ENCODE measurements at regions not wholly inside any gene's neighbourhood (a gene's known extent, or its start where the extent isn't known, plus 50 kb on each side); places are given as distances from the start of the nearest gene placed in this dataset.

DNA sequence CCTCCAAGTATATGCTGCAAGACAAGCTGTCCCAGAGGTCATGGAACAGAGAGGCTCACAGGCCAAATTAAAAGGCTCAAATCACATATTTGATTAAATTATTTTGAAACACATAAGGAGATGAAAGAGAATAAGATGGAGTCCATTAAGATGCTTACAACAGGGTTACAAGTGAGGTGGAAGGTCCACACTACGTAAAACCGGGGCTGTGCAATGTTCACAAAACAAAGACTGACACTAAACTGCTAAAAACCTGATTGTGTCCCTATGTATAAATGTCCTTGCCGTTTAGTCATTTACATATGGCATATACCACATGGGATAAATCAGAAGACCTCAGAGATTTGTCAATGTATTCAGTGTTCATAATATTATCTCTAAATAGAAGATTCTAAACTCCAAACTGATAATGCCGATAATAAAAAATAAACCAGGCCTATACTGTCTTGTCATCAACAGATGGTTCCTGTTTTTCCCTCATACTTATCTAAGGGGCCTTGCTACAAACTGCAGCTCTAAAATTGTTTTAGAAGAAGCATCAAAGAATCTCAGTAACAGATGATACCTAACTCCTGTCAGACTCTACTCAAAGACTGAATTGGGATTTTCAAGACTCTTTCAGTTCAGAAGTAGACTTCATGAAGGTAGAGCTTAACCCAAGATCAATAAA lies 51.8 kb upstream of the RIPOR2 start:
- no peak for DNase-seq (ENCODE audit: low read depth)

DNA sequence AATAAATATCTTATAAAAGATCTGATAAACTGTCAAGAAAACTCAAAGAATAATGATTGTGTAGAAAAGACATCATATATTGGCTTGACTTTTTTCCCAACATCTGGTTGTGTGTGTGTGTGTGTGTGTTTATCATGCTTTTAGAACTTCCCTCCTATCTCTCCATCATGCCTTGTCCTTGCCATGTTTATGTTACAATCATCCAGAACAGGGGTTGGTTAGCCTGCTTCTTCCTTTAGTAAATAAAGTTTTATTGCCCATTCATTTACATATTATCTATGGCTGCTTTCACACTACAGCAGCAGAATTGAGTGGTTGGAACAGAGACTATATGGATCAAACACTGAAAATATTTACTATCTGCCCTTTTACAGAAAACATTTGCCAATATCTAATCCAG lies 52.8 kb upstream of the RIPOR2 start:
- no peak for DNase-seq (ENCODE audit: low read depth)

DNA sequence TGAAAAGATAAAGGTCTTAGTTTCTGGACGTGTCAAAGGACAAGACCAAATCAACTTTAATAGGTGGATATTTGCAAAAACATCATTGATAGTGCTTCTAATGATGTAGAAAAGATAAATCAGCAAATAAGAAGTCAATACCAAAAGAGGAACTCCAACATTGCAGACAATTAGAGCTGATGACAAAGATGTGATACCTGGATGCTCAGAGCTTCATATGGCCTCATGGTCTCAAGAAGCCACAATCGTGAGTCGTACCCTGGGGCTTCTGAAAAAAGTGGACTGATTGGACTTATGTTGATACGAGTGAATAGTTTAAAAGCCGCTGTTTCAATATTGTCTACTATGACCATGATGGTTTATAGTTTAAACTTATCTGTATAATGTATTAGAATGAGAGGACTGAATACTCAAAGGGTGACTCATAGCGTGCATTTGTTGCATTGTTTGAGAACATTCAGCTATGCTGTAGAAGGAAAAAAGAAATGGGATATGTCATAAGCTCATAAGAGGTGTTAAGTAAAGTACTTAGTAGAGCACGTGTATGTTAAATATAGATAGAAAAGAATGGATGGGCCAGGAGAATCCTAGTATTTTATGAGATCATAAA lies 54.6 kb upstream of the RIPOR2 start:
- peak; percentile 84 for DNase-seq (ENCODE audit: low read depth)

DNA sequence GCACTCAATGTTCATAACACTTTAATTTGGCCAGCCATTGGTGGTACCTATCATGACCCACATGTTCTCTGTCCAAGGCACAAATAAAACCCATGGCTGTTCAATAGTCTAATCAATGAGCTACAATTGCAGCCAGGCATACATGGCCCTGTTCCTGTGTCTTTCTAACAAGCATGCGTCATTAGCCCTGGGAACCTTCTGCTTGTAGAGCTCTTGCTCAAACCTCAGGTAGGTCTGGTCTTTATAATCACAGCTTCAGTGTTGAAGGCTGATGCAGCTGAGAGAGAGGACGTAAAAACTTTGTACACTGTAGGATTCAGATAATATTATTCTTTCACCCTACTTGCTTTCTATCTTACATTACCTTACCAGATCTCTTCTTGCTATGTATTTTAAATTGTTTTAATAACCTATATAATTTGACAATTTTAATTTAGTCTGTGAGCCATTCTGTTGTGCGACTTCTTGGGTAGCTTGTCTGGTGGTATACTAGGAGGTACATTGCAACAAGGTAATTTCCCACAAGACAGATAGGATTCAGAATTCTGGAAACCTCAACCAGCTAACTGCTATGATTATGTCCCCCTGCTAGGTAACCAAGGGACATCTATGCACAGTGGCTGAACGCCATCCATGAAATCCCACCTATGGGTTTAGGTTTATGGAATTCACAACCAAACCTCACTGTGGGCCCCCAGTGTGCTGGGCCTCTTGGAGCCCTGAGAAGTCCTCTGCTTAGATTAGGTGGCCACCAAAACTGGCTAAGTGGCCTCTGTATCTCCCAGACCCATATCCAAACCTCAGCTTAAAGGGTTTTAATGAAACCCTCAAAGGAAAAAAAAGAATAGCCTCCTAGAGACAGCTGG lies 55.4 kb upstream of the RIPOR2 start:
- no peak for DNase-seq (ENCODE audit: low read depth)

DNA sequence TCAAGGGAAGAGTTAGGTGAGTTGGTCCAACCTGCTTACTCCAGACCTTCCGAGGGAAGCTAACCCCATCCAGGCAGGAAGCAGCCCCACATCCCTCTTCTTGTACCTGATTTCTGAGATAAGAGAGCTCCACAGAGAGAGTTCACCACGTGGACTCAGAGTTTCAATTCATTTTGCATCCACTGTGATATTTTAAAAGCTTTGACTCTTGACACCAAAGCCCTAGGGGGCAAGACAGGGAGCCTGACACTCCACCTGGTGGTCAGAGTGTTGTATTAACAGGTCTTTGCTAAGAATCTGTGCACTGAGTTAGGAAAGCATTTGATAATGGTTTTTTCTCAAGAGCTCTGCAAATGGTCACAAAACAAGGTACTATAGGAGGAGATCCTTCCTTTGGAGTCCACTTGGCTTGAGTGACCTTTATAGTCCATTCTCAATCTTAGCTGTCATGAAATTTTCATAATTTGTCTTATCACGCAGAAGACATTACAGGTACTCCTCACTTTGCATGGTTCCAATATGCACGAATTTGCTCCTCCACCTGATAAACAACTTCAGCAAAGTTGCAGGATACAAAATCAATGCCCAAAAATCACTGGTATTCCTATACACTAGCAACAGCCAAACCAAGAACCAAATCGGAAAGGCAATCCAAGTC lies 56.2 kb upstream of the RIPOR2 start:
- DNase-seq (ENCODE audit: low read depth): peak; percentile 55

DNA sequence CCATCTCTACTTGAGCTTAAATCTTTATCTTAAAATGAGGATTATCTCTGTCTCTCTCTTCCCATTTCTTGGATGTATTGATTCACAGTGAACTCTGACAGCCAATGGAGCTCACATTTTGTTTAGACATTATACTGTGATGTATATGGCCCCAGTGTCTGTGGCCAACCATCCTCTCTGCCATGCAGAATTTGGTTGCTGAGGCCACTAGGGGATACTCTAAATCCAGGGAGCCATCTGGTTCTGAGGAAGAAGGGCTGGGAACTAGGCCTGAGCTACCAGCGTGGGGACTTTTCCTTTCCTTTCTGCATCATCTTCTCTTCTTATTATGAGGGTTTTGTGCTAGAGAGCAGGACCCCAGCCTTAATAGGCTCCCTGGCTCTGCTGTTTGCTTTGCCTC lies 59.1 kb upstream of the RIPOR2 start:
- DNase-seq (ENCODE audit: low read depth): no peak

DNA sequence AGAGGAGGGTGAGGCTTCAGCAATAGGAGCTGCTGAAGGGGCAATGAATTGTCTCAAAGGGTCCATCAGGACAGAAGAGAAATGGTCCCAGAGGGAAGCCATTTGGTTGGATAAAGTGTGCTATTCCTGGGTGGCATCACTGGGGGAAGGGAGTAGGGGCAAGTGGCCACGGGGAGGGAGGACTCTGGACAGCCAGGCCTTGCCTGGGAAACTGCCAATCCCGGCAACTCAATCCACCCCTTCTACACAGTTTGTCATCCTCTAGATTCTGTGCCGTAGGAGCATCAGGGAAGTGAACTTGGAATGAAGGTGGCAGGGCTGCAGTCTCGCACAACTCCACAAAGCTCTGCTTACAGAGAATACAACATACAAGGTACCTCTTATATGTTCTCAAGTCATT lies 59.5 kb upstream of the RIPOR2 start:
- DNase-seq (ENCODE audit: low read depth): no peak

DNA sequence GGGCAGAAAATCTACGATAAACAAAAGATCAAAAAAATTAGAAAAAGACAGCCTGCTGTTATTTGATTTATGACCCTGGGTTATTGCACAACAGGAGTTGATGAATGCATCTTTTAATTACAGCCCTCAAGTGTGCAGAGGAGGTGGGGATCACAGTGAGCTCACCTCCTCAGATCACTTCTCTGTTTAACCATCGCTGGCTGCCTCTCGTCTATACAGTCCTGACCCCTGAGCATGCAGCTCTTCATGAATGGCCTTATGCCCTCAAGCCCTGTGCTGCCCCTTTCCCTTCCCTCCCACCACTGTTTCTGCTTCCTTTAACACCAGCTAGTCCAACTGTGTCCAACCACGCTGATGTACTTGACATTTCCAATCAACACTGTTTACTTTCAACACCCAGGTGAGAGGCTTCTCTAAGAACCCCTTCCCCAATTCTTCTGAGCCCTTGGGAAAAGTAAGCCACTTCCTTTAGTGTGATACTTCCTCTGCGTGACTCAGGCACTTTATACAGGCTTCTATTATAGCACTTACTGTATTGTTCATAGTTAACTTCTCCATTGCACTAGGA lies 60.6 kb upstream of the RIPOR2 start:
- DNase-seq (ENCODE audit: low read depth): no peak

DNA sequence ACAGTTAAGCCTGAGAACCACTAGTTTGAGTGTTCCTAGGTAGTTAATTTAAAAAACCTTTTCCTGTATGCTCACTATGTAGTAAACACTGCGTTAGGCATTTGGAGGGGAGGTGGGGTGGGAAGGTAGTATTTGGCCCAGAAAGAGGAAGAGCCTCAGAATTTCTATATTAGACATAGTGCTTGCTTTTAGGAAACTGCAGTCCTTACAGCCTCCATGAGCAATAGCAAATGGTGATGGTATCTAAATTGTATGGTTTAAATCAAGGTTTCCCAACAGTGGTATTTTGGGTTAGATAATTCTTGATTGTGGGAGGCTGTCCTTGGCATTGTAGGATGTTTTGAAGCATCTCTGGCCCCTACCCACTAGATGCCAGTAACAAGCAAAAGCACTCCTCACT lies 61.5 kb upstream of the RIPOR2 start:
- no peak for DNase-seq (ENCODE audit: low read depth)

DNA sequence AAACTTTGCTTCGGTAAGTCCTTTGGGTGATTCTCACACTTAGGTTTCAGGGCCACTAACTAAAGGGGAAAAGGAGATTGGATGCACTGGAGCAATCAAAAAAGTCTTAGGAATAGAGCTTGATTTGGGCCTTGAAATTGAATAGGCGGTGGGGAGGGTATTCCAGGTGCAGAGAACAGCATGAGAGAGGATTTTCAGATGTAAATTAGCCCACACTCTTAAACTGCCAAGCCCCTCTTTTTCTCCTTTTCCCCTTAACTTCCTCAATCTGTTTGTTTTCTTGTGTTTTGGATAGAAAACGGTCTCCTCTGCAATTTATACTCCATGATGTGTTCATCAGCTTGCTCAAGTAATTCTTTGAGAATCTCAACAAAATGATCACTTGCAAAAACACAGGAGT lies 62.1 kb upstream of the RIPOR2 start:
- no peak for DNase-seq (ENCODE audit: low read depth)

DNA sequence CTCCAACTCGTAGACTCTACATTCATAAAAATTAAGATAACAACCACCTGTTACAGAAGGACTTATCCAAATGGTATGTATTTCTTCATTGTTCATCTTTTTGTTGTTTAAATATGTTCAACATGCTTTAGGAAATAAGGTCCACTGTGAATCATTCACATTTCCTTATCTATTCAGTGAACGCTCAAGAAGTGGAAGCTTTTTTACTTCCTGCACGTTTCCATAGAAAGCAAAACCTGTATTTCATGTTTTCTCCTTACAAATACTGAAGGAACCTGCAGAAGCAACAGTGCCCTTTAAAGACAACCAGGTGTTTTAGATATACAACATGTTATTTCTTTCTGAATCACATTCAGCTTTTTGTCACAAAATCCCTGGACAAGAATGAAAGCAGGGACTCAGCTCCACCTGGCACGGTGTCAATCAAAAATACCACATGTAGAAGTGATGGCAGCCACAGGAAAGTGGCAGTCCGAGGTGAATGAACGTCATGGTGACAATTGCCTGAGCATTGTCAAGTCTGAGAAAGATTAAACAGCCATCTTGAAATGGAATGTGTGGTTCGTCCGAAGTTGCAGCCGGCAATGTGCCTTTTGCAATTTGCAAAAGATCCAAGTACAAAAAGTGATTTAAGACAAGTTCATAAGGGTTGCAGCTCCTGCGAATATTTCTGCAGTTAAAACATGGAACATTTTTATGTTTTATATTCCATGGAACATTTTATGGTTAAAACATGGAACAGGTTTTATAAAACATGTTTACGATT lies 66.7 kb upstream of the RIPOR2 start:
- DNase-seq (ENCODE audit: low read depth): no peak

DNA sequence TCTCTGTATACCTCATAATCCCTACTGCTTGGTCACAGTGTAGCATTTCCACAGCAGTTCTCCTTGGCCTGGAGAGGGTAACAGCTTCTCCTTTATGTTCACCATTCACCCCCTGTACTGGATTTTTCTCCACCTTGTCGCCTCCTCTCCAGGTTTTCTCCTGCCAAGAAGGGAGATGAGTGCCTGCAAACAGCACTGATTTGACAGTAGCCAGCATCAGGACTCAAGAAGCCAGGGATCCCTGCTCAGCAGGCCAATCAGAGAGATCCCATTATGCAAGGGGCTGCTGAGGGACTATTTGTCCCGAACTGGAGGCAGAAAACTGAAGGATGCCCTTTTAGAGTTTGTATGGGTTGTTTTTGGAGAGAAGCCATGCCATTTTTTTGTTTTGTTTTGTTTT lies 68.6 kb upstream of the RIPOR2 start:
- no peak for DNase-seq (ENCODE audit: low read depth)

DNA sequence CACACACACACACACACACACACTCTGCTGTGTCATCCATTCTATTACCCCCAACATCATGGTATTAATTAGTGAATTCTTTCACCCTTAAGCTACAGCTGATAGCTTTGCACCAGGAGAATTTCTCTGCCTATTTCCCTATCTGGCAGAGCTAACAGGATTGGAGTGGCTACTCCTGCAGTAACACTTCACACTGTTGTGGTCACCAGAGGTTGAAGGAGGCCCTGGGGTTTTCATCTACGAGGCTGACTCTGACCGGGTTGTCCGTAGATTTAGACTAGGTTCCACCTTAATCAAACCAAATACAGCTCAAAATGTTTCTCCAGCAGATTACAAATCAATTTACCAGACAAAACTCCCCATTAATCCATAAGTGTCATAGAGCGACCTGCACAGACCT lies 69.2 kb upstream of the RIPOR2 start:
- DNase-seq (ENCODE audit: low read depth): no peak

DNA sequence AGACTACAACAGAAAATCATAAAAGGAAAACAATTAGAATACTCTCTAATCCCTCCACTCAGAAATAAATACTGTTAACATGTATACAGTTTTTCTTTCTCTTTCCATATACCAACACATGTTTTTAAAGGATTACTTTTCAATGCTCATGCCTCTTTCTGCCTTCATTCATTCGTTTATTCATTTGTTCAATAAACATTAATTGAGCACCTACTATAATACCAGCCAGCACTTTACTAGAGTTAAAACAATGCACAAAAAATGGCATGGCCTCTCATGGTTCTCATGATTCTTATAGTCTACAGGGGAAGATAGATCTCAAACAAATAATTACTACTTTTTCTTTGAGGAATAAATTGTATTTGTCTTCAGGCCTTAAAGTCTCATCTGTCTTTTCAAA lies 70.3 kb upstream of the RIPOR2 start:
- no peak for DNase-seq (ENCODE audit: low read depth)

DNA sequence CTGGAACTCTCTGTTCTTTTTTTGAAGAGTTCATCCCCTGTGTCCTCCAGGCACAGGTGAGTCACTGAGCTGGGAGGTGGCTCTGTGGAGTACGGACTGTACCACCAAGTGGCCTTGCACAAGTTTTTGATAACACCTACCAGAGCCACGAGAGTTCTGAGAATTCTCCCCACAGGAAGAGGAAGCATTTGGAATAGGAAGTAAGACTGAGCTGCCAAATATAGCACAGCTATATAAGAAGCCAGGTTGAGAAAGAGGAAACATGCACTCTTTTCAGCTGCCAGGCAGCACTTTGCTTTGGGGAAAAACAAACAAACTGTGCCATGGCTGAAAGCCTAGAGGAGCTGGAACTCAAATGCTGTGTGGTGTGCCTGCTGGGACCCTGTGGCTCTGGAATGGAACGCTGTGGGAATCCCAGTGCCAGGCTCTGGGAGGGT lies 70.8 kb upstream of the RIPOR2 start:
- DNase-seq (ENCODE audit: low read depth): peak; percentile 57

DNA sequence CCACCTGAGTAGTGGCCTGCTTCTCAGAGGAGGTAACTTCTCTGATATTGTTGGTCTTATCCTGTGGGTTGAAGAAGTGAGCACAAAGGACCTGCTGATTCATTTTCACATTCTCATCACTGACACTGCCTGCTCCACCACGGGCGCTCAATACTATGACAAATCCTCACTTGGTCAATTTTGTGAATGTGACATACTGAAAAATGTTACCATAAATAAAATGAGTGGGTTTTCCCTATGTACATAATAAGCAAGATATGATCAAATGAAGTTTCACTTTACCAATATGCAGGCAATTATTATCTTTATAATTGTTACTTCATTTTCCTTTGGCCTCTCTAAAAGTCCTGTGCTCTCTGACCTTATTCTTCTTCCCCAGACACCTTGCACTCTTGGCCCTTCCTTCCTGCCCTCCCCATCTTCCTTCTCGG lies 71.5 kb upstream of the RIPOR2 start:
- DNase-seq (ENCODE audit: low read depth): no peak

DNA sequence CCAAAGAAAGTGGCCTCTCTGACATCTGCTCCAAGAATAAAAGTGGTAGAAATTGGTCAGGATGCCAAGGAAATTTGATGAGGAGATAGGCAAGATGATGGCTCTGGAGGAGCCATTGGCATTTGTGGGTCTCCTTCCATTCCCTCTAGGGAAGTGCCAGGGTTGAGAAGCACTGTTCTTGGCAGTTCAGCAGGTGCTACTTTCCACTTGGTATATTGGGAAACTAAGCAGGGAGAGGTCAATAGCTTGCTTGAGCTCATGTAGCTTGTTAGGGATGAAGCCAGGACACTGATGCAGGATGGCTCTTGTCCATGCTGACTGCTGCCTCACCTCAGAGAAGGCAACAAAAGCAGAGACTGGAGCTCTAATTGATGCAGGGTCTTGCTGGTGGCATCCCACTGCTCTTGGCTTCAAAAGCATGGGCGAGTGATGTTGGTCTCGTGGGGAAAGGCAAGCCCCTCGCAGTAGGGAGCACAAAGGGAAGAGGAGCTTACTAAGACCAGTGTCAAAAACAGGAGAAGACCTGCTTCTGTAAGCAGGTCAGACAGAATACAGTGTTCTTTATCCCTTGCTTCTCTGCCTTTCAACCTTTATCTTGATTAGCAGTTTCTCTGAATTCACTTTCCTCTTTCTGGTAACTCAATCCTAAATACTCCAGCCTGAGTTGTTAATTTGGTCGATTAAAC lies 73.1 kb upstream of the RIPOR2 start:
- DNase-seq (ENCODE audit: low read depth): no peak

DNA sequence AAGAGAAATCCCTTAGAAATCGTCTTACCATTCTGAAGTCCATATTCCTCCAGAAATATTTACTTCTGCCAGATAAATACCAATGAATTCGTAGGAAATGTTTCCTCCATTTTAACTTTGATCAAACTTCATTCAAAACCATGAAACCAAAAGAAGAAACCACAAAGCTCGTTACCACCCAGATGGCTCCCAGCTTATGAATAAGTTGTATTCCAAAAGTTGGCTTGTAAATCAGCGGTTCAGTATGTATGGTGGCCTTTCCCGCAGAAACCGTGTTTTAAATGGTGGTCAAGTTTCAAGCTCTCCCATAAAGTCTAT lies 73.6 kb upstream of the RIPOR2 start:
- no peak for DNase-seq (ENCODE audit: low read depth)

DNA sequence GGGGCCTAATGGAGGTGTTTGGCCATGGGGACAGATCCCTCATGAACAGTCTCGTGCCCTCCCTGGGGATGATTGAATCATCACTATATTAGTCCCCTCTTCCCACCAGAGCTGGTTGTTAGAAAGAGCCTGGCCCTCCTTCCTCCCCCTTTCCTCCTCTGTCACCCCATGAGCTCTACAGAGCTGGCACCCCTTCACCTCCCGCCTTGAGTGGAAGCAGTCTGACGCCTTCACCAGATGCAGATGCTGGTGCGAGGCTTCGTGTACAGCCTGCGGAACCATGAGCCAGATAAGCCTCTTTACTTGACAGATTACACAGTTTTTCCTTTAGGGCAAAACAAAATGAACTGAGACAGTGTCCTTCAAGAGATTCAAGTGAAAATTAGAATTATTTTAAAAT lies 74.4 kb upstream of the RIPOR2 start:
- DNase-seq (ENCODE audit: low read depth): peak; percentile 41

DNA sequence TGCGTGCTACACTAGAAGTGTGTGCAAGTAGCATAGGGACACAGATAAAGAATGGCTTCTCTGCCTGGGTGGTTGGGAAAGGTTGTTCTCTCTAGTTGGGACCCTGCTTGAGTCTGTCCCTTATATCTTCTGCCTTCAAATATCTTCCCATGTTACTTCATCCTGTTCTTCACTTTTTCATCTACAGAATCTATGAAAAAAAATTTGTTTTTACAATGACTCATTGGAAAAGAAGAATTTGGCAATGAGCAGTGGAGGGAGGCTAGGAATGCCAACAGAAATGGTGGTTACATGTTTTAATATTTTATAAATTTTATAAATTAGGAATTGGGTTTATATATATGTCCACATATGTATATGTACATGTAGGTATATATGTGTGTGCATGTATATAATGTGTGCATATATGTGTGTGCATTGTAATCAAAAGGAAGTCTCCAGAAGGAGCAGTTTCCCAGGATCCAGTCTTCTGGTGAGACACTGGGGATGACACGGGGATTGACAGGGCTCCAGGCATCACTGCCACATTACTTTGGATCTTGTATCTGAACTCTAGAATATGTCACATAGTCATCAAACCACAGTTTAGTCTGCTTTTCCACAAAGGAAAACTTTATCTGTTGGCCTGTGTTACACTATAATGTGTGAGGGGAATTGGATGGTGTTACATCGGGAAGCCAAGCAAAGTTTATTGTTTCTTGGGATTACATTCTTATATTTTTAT lies 75.3 kb upstream of the RIPOR2 start:
- peak; percentile 71 for DNase-seq (ENCODE audit: low read depth)

Data from iris pigment epithelial cell (primary cell).